ENCODE measurements at regions not wholly inside any gene's neighbourhood (a gene's known extent, or its start where the extent isn't known, plus 50 kb on each side); places are given as distances from the start of the nearest gene placed in this dataset.

- no peak for TF ChIP-seq CTBP2 (IDR thresholded peaks at IDR 0.05; ENCODE audit: borderline replicate concordance, insufficient read depth, insufficient read length, low read length)
- no peak for TF ChIP-seq RAD21 (IDR thresholded peaks at IDR 0.05 in 1 of 2, conservative IDR thresholded peaks at IDR 0.05 in 1 of 2; ENCODE audit: low read depth in 2 of 2, low read length in 2 of 2)
- no peak for TF ChIP-seq TBP (IDR thresholded peaks at IDR 0.05; ENCODE audit: low read depth, low read length)
These were observed 65.5 kb upstream of the CLVS2 start (continued) for GRCh38 chr6:122930252-122931180.

Measured in H1 (cell line).